ENCODE measurements at regions not wholly inside any gene's neighbourhood (a gene's known extent, or its start where the extent isn't known, plus 50 kb on each side); places are given as distances from the start of the nearest gene placed in this dataset.

- intact Hi-C loops (cut with micrococcal nuclease), result no loop called here
Measured at GRCh38 chr3:139778682-139779233, 101.0 kb upstream of the NMNAT3 start.

- intact Hi-C loops (cut with micrococcal nuclease), result no loop called here
Measured at GRCh38 chr3:139774560-139775302, 97.0 kb upstream of the NMNAT3 start.

GRCh38 chr3:139772539-139773500, 95.0 kb upstream of the NMNAT3 start:
- intact Hi-C loops (cut with micrococcal nuclease), result no loop called here

GRCh38 chr3:139771331-139771730, 93.6 kb upstream of the NMNAT3 start:
- intact Hi-C loops (cut with micrococcal nuclease), result no loop called here

- intact Hi-C loops (cut with micrococcal nuclease), result no loop called here
Measured at GRCh38 chr3:139770577-139770976, 92.8 kb upstream of the NMNAT3 start.

- intact Hi-C loops (cut with micrococcal nuclease), result no loop called here
Measured at GRCh38 chr3:139769796-139770195, 92.0 kb upstream of the NMNAT3 start.

- intact Hi-C loops (cut with micrococcal nuclease), result no loop called here
Measured at GRCh38 chr3:139764936-139765335, 87.2 kb upstream of the NMNAT3 start.

- intact Hi-C loops (cut with micrococcal nuclease), result no loop called here
Measured at GRCh38 chr3:139764069-139764905, 86.5 kb upstream of the NMNAT3 start.

GRCh38 chr3:139762302-139762701, 84.5 kb upstream of the NMNAT3 start:
- intact Hi-C loops (cut with micrococcal nuclease), result no loop called here

GRCh38 chr3:139759470-139759869, 81.7 kb upstream of the NMNAT3 start:
- intact Hi-C loops (cut with micrococcal nuclease), result loop anchor here (5.0 to 10.0 kb wide), 2 partner anchors 82 to 645 kb away; partner anchors contain the start of gene NMNAT3

GRCh38 chr3:139758654-139759291, 81.0 kb upstream of the NMNAT3 start:
- intact Hi-C loops (cut with micrococcal nuclease), result loop anchor here (5.0 to 10.0 kb wide), 2 partner anchors 81 to 644 kb away; partner anchors contain the start of gene NMNAT3

GRCh38 chr3:139757448-139758030, 79.8 kb upstream of the NMNAT3 start:
- intact Hi-C loops (cut with micrococcal nuclease), result loop anchor here (5.0 to 10.0 kb wide), 2 partner anchors 80 to 643 kb away; partner anchors contain the start of gene NMNAT3

GRCh38 chr3:139756529-139757103, 78.8 kb upstream of the NMNAT3 start:
- intact Hi-C loops (cut with micrococcal nuclease), result loop anchor here (5.0 to 10.0 kb wide), 2 partner anchors 79 to 642 kb away; partner anchors contain the start of gene NMNAT3

GRCh38 chr3:139755551-139755950, 77.8 kb upstream of the NMNAT3 start:
- intact Hi-C loops (cut with micrococcal nuclease), result loop anchor here (5.0 to 10.0 kb wide), 2 partner anchors 78 to 641 kb away; partner anchors contain the start of gene NMNAT3

GRCh38 chr3:139751789-139752188, 74.0 kb upstream of the NMNAT3 start:
- intact Hi-C loops (cut with micrococcal nuclease), result loop anchor here (10.0 kb wide), 1 partner anchor 637 kb away; no protein-coding TSS in a partner anchor

GRCh38 chr3:139746481-139746880, 68.7 kb upstream of the NMNAT3 start:
- intact Hi-C loops (cut with micrococcal nuclease), result no loop called here

GRCh38 chr3:139745831-139746230, 68.1 kb upstream of the NMNAT3 start:
- intact Hi-C loops (cut with micrococcal nuclease), result no loop called here

- intact Hi-C loops (cut with micrococcal nuclease), result no loop called here
Measured at GRCh38 chr3:139738697-139739096, 60.9 kb upstream of the NMNAT3 start.

GRCh38 chr3:139737682-139738361, 60.0 kb upstream of the NMNAT3 start:
- intact Hi-C loops (cut with micrococcal nuclease), result no loop called here

All from T-helper 1 cell treated with Interleukin-12 subunit alpha and Interleukin-12 subunit beta and Interleukin-4 antibody, amounts not matched to agents 30 ng/mL and 1 ng/mL, for 36 hours (primary cell).